Rectal smooth muscle tissue (tissue), 1 donor: ENCODE measurements at regions not wholly inside any gene's neighbourhood (a gene's known extent, or its start where the extent isn't known, plus 50 kb on each side); places are given as distances from the start of the nearest gene placed in this dataset.

Experiments used
- H3K27ac ChIP-seq: one replicate; pipeline ENCODE4 v1.7.0; 2013; ENCODE audit warnings: low read depth, low read length, inconsistent platforms
- H3K27me3 ChIP-seq: one replicate; pipeline ENCODE4 v1.7.0; 2013; ENCODE audit warnings: low read length; ENCODE audit not compliant: control insufficient read depth, insufficient read depth
- H3K36me3 ChIP-seq: one replicate; pipeline ENCODE4 v1.7.0; 2013; ENCODE audit warnings: low read length; ENCODE audit not compliant: control insufficient read depth, insufficient read depth
- H3K4me1 ChIP-seq: one replicate; pipeline ENCODE4 v1.7.0; 2013; ENCODE audit warnings: low read length; ENCODE audit not compliant: control insufficient read depth, insufficient read depth
- H3K4me3 ChIP-seq: one replicate; pipeline ENCODE4 v1.7.0; 2013; ENCODE audit warnings: low read length
- H3K9ac ChIP-seq: one replicate; pipeline ENCODE4 v1.7.0; 2013; ENCODE audit warnings: low read length

GRCh38 chr4:126869967-126870366 is 762.8 kb upstream of the INTU start:
- H3K9ac ChIP-seq: no peak overlapping the region
- H3K4me1 ChIP-seq: no peaks in the 10 kb centered on the region
- H3K4me3 ChIP-seq: no peak overlapping the region

GRCh38 chr4:126871810-126872209 is 760.9 kb upstream of the INTU start:
- Histone ChIP-seq H3K27ac (no peak overlapping the region), H3K9ac (no peak overlapping the region), H3K4me3 (no peak overlapping the region), H3K27me3 (no peaks in the 10 kb centered on the region), H3K4me1 (no peaks in the 10 kb centered on the region), H3K36me3 (no peaks in the 10 kb centered on the region)

More at GRCh38 chr4:126869967-126870366, 762.8 kb upstream of the INTU start:
- H3K36me3 ChIP-seq: no peaks in the 10 kb centered on the region
- H3K27me3 ChIP-seq: no peaks in the 10 kb centered on the region
- no peak overlapping the region for H3K27ac ChIP-seq

- no peak overlapping the region for H3K4me3 ChIP-seq
- H3K9ac ChIP-seq: no peak overlapping the region
- H3K27me3 ChIP-seq: no peaks in the 10 kb centered on the region
Observed at GRCh38 chr4:126874533-126874932, 758.2 kb upstream of the INTU start.

GRCh38 chr4:126888968-126889367 is 743.8 kb upstream of the INTU start:
- no peak overlapping the region for H3K4me3 ChIP-seq
- no peaks in the 10 kb centered on the region for H3K36me3 ChIP-seq
- H3K4me1 ChIP-seq: no peaks in the 10 kb centered on the region
- H3K27ac ChIP-seq: no peak overlapping the region
- H3K9ac ChIP-seq: no peak overlapping the region
- no peaks in the 10 kb centered on the region for H3K27me3 ChIP-seq

More at GRCh38 chr4:126874533-126874932, 758.2 kb upstream of the INTU start:
- no peaks in the 10 kb centered on the region for H3K36me3 ChIP-seq
- H3K27ac ChIP-seq: no peak overlapping the region
- no peaks in the 10 kb centered on the region for H3K4me1 ChIP-seq

GRCh38 chr4:126890383-126890782 is 742.4 kb upstream of the INTU start:
- H3K4me1 ChIP-seq: no peaks in the 10 kb centered on the region
- no peak overlapping the region for H3K27ac ChIP-seq
- no peaks in the 10 kb centered on the region for H3K36me3 ChIP-seq
- H3K9ac ChIP-seq: no peak overlapping the region
- no peak overlapping the region for H3K4me3 ChIP-seq
- no peaks in the 10 kb centered on the region for H3K27me3 ChIP-seq

- Histone ChIP-seq H3K9ac (no peak overlapping the region), H3K27me3 (no peaks in the 10 kb centered on the region), H3K36me3 (no peaks in the 10 kb centered on the region), H3K27ac (no peak overlapping the region), H3K4me3 (no peak overlapping the region), H3K4me1 (no peaks in the 10 kb centered on the region)
Observed at GRCh38 chr4:126890994-126891393, 741.8 kb upstream of the INTU start.

GRCh38 chr4:126894963-126895362 is 737.8 kb upstream of the INTU start:
- H3K9ac ChIP-seq: no peak overlapping the region
- H3K27me3 ChIP-seq: no peaks in the 10 kb centered on the region
- no peak overlapping the region for H3K4me3 ChIP-seq
- no peaks in the 10 kb centered on the region for H3K4me1 ChIP-seq
- no peaks in the 10 kb centered on the region for H3K36me3 ChIP-seq
- no peak overlapping the region for H3K27ac ChIP-seq

- Histone ChIP-seq H3K27ac (no peak overlapping the region), H3K9ac (no peak overlapping the region), H3K36me3 (no peaks in the 10 kb centered on the region), H3K4me1 (no peaks in the 10 kb centered on the region), H3K4me3 (no peak overlapping the region), H3K27me3 (no peaks in the 10 kb centered on the region)
Observed at GRCh38 chr4:126895988-126896570, 736.7 kb upstream of the INTU start.

GRCh38 chr4:126897038-126897437 is 735.7 kb upstream of the INTU start:
- Histone ChIP-seq H3K27me3 (no peaks in the 10 kb centered on the region), H3K27ac (no peak overlapping the region), H3K4me3 (no peak overlapping the region), H3K36me3 (no peaks in the 10 kb centered on the region), H3K4me1 (no peaks in the 10 kb centered on the region), H3K9ac (no peak overlapping the region)

- H3K4me3 ChIP-seq: no peak overlapping the region
- H3K27me3 ChIP-seq: no peaks in the 10 kb centered on the region
- no peak overlapping the region for H3K9ac ChIP-seq
- H3K27ac ChIP-seq: peak overlapping the region; percentile 51
- no peaks in the 10 kb centered on the region for H3K36me3 ChIP-seq
- no peaks in the 10 kb centered on the region for H3K4me1 ChIP-seq
Observed at GRCh38 chr4:126898815-126899214, 733.9 kb upstream of the INTU start.

- no peaks in the 10 kb centered on the region for H3K36me3 ChIP-seq
- H3K4me1 ChIP-seq: no peaks in the 10 kb centered on the region
Observed at GRCh38 chr4:126899331-126899801, 733.4 kb upstream of the INTU start.

GRCh38 chr4:126906466-126906865 is 726.3 kb upstream of the INTU start:
- H3K9ac ChIP-seq: no peak overlapping the region
- H3K27ac ChIP-seq: no peak overlapping the region
- no peaks in the 10 kb centered on the region for H3K4me1 ChIP-seq
- no peak overlapping the region for H3K4me3 ChIP-seq
- no peaks in the 10 kb centered on the region for H3K36me3 ChIP-seq
- no peaks in the 10 kb centered on the region for H3K27me3 ChIP-seq

More at GRCh38 chr4:126899331-126899801, 733.4 kb upstream of the INTU start:
- H3K27me3 ChIP-seq: no peaks in the 10 kb centered on the region
- H3K9ac ChIP-seq: no peak overlapping the region
- H3K27ac ChIP-seq: peak overlapping the region; percentile 51
- no peak overlapping the region for H3K4me3 ChIP-seq

- no peak overlapping the region for H3K27ac ChIP-seq
- no peaks in the 10 kb centered on the region for H3K27me3 ChIP-seq
- H3K36me3 ChIP-seq: no peaks in the 10 kb centered on the region
- H3K9ac ChIP-seq: no peak overlapping the region
- no peaks in the 10 kb centered on the region for H3K4me1 ChIP-seq
- no peak overlapping the region for H3K4me3 ChIP-seq
Observed at GRCh38 chr4:126907389-126907788, 725.4 kb upstream of the INTU start.
